ENCODE measurements at regions not wholly inside any gene's neighbourhood (a gene's known extent, or its start where the extent isn't known, plus 50 kb on each side); places are given as distances from the start of the nearest gene placed in this dataset.

DNA sequence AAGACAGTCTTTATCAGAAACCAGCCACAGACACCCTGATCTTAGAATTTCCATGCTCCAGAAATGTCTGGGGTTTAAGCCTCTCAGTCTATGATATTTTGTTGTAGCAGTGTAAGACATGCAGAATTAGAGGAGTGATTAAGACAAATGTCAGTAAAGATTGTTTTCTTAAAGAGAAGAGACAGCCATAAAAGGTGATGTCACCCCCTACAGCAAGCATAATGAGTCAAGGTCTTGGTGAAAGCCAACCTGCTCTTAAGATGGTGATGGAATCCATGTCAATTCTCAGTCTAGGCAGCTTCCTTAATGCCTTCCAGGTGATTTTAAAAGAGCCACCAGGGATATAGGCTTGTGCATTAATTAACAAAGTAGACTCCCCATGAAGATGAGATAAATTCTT lies 849.9 kb upstream of the EPHA7 start:
- TF ChIP-seq CTCF (conservative IDR thresholded peaks at IDR 0.05), result no peak
- TF ChIP-seq ZFX (IDR thresholded peaks at IDR 0.05), result no peak
